Activated T-cell treated with anti-CD3 and anti-CD28 coated beads for 1 hour (primary cell): ENCODE measurements at regions not wholly inside any gene's neighbourhood (a gene's known extent, or its start where the extent isn't known, plus 50 kb on each side); places are given as distances from the start of the nearest gene placed in this dataset.

ENCODE experiments used
- DNase-seq: peaks from one replicate; pipeline ENCODE4 v3.0.0-alpha.2; 2020; ENCODE audit warnings: low read depth

DNA sequence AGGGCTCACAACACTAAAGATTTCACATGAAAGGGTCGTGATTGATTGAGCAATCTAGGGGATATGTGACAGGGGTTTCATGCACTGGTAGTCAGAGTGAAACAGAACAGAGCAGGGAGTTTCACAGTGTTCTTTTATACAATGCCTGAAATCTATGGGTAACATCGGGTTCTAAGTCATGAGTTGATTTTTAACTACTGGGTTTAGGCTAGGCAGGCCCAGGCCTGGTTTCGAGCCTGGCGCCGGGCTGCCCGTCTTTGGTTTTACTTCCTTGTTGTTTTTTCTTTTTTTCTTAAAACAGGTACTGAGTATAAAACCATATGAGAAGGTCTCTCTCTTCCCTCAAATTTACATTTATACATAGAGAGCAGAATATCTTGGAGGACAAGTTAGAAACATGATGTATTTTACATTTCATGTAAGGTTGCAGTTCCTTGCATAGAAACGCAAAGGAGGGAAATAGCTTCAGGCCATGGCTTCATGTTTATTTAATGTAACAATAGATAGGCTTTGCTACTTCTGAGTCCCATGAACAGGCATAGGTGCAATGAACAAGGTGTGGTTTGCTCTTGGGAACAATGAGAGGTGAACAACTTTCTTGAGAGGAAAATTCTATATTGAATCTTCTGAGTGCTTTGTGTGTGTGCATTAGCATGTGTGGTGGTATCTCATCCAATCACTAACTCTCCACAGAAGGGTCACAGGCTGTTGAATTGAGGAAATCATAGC, 128.9 kb upstream of the RXFP2 start:
- DNase-seq = no peak

DNA sequence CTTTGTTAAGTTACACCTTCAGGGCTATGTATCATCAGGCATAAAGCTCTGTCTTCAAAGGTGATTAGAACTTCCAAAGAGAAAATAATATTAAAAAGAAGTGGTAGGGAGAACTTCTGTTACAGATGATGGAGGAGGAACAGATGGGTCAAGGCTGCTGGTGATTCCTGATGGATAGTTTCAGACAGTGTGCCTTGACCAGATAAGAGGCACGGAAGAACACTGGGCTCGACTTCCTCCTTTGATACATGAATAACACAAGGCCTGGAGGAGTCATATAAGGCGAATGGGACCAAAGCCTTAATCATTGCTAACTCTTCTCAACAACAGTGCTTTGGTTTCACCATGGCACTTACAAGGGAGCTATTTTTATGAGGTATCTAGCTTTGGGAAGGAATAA, 128.1 kb upstream of the RXFP2 start:
- DNase-seq = no peak

- DNase-seq = no peak
These were observed 125.3 kb upstream of the RXFP2 start for GRCh38 chr13:31614073-31614472.

DNA sequence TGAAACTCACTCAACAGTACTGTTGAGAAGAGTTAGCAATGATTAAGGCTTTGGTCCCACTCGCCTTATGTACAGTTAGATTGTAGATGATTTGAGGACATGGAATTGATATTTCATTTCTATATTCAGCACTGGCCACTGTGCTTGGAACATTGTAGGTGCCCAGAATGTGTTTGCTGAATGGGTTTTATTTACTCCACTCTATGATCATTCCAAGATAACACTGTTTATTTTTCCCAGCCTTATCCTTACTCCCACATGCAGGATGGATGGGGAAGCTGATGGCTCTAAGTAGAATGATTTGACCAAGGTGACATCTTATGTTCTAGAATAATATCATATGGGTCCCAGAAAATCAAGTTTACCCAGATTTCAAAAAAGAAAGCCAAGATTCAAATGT, 124.6 kb upstream of the RXFP2 start:
- DNase-seq = no peak

- DNase-seq = no peak
These were observed 114.2 kb upstream of the RXFP2 start for GRCh38 chr13:31625115-31625514.

- no peak for DNase-seq
These were observed 112.1 kb upstream of the RXFP2 start for GRCh38 chr13:31627097-31627845.

GRCh38 chr13:31629085-31629780, 110.1 kb upstream of the RXFP2 start:
- DNase-seq = no peak

GRCh38 chr13:31631071-31631470, 108.3 kb upstream of the RXFP2 start:
- no peak for DNase-seq

DNA sequence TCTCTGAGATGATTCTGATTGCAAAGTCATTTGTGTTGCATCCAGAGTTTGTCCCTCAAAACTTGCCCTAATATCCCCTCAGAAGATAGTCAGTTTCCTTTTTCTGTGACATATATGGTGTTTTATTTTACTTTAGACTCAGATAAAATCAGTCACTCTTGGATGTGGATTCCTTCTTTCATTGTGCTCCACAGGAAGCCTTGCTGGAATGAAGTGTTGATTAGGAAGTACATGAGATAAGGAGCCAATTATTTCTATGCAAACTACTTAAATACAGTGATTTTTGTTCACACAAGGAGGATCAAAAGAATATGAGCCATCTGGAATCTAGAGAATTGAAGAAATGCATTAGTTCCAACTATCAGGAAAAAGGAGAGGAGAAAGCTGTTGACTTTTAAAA, 107.6 kb upstream of the RXFP2 start:
- DNase-seq = no peak

DNA sequence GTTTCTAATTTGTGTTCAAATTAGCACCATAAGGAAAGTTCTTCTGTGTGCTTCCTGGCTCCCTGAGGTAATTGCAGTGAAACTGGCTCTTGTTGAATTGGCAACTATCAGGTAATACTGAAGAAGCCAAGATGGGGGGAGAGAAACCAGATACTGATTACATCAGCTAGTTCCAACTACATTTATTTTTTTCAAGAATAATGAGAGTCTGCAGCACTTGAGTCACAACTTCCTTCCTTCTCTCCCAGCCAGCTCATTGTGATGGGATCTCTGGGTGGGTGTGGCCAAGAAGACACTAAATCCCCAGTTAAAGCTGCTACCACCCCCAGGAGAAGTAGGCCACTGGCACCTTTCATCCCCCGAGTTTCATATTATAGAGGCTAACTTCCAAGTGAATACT, 100.7 kb upstream of the RXFP2 start:
- DNase-seq = no peak

DNA sequence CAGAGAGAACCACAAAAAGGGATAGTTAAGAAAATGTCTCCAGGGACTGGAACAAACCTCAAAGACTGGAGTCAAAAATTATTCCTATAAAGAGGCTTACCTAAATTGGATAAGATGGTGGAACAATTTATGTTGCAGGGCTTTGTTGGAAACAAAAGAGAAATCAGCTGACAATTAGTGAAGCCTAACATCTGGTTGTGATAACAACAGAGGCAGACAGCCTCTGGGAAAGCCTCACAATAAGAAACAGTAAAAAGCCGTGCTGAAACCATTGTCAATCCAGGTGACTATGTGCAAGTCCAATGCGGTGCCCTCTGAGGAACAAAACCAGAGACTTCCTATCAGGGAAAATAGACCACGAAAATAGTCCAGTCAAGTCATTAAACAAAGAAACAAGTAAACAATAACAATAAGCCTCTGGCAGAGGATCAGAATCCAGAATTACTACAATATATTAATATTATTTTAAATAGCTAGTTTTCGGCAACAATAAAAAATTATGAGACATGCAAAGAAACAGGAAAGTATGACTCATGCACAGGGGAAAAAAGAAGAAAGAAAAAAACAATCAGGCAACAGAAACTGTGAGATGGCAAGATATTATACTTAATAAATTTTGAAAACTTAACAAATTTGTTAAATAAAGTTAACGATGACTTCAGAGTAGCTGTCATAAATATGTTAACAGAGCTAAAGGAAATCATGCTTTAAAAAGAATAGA, 99.7 kb upstream of the RXFP2 start:
- no peak for DNase-seq

DNA sequence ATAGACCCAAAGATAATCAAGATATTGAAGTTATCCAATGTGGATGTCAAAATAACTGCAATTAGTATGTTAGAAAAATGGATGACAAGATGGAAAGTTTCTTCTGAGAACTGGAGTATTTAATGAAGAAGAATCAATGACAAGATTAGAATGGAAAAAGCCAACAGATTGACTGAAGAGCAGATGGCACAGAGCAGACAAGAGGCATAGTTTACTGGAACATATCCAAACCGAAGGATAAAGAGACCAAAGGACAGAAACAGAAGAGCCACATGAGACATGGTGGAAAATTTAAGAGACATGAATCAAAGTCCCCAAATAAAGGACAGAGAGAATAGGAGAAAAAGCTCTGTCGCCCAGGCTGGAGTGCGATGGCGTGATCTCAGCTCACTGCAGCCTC, 89.6 kb upstream of the RXFP2 start:
- DNase-seq = no peak

- DNase-seq = no peak
These were observed 85.6 kb upstream of the RXFP2 start for GRCh38 chr13:31653730-31654129.

GRCh38 chr13:31663880-31664585, 75.3 kb upstream of the RXFP2 start:
- no peak for DNase-seq

- DNase-seq = no peak
These were observed 68.3 kb upstream of the RXFP2 start for GRCh38 chr13:31670831-31671617.

GRCh38 chr13:31674051-31674450, 65.3 kb upstream of the RXFP2 start:
- no peak for DNase-seq

DNA sequence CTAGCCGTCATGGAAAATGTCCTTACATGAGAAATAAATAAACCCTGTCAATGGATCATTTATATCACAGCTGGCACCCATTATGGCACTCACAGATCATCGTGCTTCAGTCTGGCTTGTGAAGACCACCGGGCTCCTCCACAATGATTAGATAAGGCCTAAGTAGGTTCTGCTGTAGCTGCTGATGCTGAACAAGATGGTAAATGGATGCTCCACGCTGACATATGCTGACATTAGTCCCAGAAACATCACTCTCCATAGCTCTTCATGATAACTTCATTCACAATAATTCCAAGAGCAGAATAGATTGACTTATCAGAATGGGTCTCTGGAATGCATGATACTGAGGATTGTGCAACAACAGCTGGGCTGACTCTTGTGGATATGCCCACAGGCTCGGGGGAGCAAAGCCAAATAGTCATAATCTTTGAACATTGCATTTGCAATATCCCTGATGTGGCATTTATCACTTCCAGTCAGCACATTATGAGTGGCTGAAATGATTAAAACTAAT, 63.8 kb upstream of the RXFP2 start:
- no peak for DNase-seq

DNA sequence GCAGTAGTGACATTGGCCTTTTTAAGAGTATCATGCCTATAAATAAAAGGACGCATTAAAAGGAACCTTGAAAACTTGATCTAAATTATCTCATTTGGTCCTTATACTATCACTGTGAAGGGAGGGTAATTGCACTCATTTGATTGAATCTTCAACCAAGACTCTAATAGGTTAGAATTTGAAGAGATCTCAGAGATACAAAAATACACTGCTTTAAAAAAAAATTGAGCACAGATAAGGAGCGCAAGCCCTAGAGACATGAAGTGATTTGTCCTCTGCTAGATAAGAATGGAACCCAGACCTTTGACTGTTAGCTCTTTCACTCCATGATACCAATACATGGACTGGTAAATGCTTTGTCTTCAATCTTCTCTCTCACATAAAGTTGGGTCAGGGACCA, 58.2 kb upstream of the RXFP2 start:
- no peak for DNase-seq

GRCh38 chr13:31684466-31684865, 54.9 kb upstream of the RXFP2 start:
- no peak for DNase-seq

DNA sequence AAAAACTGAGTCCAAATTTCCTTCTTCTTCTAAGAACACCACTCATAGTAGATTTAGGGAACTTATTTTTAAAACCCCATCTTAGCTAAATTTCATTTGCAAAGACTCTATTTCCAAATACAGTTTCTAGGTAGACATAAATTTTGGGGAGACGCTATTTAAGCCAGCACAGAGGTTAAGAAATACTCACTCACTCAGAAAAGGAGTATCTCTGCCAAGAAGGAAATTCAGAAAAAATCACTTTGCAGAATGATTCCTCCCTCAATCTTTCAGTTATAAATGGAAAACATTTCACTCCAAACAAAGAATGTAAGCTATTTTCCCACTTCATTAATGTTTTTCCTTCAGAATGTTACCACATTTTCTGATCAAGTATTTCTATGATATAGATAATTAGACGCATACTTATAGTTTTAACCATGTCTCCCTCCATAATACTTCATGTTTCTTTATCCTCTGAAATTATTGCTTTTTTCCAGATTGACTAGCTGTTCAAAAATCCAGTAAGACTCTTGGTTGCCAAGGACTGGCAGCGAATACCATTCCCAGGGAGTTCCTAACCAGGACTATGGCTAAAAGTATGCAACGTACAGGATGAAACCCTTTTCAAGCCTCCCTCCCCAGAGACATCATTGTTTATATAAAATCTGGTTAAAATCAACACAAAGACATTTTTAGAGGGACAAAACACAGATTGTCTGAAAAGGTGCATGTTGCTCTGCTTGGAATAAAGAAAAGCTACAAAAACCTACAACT, 52.5 kb upstream of the RXFP2 start:
- no peak for DNase-seq
